IMR-90 (cell line): ENCODE measurements at regions not wholly inside any gene's neighbourhood (a gene's known extent, or its start where the extent isn't known, plus 50 kb on each side); places are given as distances from the start of the nearest gene placed in this dataset.

ENCODE experiments used
- ATAC-seq: fragments of 200-7000 bp; cut with Tn5 transposase; 2 replicates; pipeline ENCODE4 v1.9.1; 2020; ENCODE audit warnings: low read depth, mild to moderate bottlenecking, moderate library complexity
- BruUV-seq: library from RNA; stranded (reverse); fragments of 400-500 nt; replicated peaks from 2 replicates; lab custom pipeline; 2021; lab: Mats Ljungman, UMichigan
- CTCF ChIA-PET: fragments of 300-600 bp; formaldehyde crosslinking; extraction: SDS; loops from one replicate; lab custom pipeline; 2021; ENCODE audit warnings: antibody characterized with exemption; lab: Yijun Ruan, JAX
- POLR2A ChIA-PET: fragments of 300-600 bp; sonication (Branson Sonifier 250); formaldehyde crosslinking; loops from one replicate; lab custom pipeline; 2022; ENCODE audit warnings: antibody characterized with exemption; ENCODE audit not compliant: unreplicated experiment; lab: Charles Lee
- DNase-seq: peaks from one replicate; pipeline ENCODE4 v3.0.0; 2013
- H2AFZ ChIP-seq: replicated peaks from 2 replicates; pipeline ENCODE3; 2013; ENCODE audit warnings: low read length, mild to moderate bottlenecking; ENCODE audit not compliant: poor library complexity
- H2AK5ac ChIP-seq: 2 replicates; pipeline ENCODE4 v1.6.1; 2013; ENCODE audit warnings: low read depth, low read length, inconsistent platforms
- H2AK9ac ChIP-seq: replicated peaks from 2 replicates; pipeline ENCODE3; 2013; ENCODE audit warnings: mild to moderate bottlenecking, low read depth, low read length, moderate library complexity; ENCODE audit not compliant: poor library complexity
- H2BK120ac ChIP-seq: 2 replicates; pipeline ENCODE4 v1.6.1; 2013; ENCODE audit warnings: low read depth, low read length, inconsistent platforms
- H2BK15ac ChIP-seq: 3 replicates; pipeline ENCODE4 v1.6.1; 2013; ENCODE audit warnings: low read depth, low read length, inconsistent platforms
- H2BK20ac ChIP-seq: 2 replicates; pipeline ENCODE4 v1.6.1; 2013; ENCODE audit warnings: low read depth, mild to moderate bottlenecking, inconsistent platforms, low read length, moderate library complexity
- H2BK5ac ChIP-seq: 2 replicates; pipeline ENCODE4 v1.6.1; 2013; ENCODE audit warnings: mild to moderate bottlenecking, low read depth, low read length, inconsistent platforms; ENCODE audit not compliant: poor library complexity, severe bottlenecking
- H3K14ac ChIP-seq: replicated peaks from 2 replicates; pipeline ENCODE4 v1.6.1; 2013; ENCODE audit warnings: low read depth, low read length, inconsistent platforms
- H3K18ac ChIP-seq: 2 replicates; pipeline ENCODE4 v1.6.1; 2013; ENCODE audit warnings: low read depth, low read length, control low read depth
- H3K23ac ChIP-seq: 2 replicates; pipeline ENCODE4 v1.6.1; 2013; ENCODE audit warnings: low read depth, low read length, inconsistent platforms
- H3K27ac ChIP-seq: 2 replicates; pipeline ENCODE4 v1.5.1; 2013; ENCODE audit warnings: mild to moderate bottlenecking, control low read depth, low read length; ENCODE audit not compliant: insufficient read depth
- H3K27me3 ChIP-seq: 2 replicates; pipeline ENCODE4 v1.6.1; 2013; ENCODE audit warnings: low read length; ENCODE audit not compliant: control insufficient read depth, insufficient read depth
- H3K36me3 ChIP-seq: 2 replicates; pipeline ENCODE4 v1.6.1; 2013; ENCODE audit warnings: low read length, mixed read lengths; ENCODE audit not compliant: control insufficient read depth, insufficient read depth
- H3K4ac ChIP-seq: 2 replicates; pipeline ENCODE4 v1.6.1; 2013; ENCODE audit warnings: low read depth, low read length, inconsistent platforms
- H3K4me1 ChIP-seq: 2 replicates; pipeline ENCODE4 v1.6.1; 2013; ENCODE audit warnings: low read length, mixed read lengths; ENCODE audit not compliant: control insufficient read depth, insufficient read depth
- H3K4me2 ChIP-seq: 2 replicates; pipeline ENCODE4 v1.6.1; 2013; ENCODE audit warnings: low read depth, mild to moderate bottlenecking, control low read depth, low read length, moderate library complexity
- H3K4me3 ChIP-seq: 2 replicates; pipeline ENCODE4 v1.5.1; 2013; ENCODE audit warnings: low read depth, mild to moderate bottlenecking, control low read depth, low read length, moderate library complexity; ENCODE audit not compliant: insufficient read depth
- H3K56ac ChIP-seq: 2 replicates; pipeline ENCODE4 v1.6.1; 2013; ENCODE audit warnings: low read length, inconsistent platforms; ENCODE audit not compliant: insufficient read depth; ENCODE audit errors: extremely low read depth
- H3K79me1 ChIP-seq, 2 experiments: 2 replicates each; pipeline ENCODE4 v1.6.1; 2013; ENCODE audit warnings: low read length in 2 of 2, inconsistent platforms in 1 of 2, low read depth in 1 of 2
- H3K9ac ChIP-seq: 2 replicates; pipeline ENCODE4 v1.6.1; 2013; ENCODE audit warnings: low read depth, low read length, control low read depth
- H3K9me1 ChIP-seq: 2 replicates; pipeline ENCODE4 v1.6.1; 2013; ENCODE audit warnings: low read length, inconsistent platforms; ENCODE audit not compliant: insufficient read depth
- H3K9me3 ChIP-seq: 2 replicates; pipeline ENCODE4 v1.6.1; 2013; ENCODE audit warnings: low read length; ENCODE audit not compliant: control insufficient read depth, insufficient read depth
- H4K20me1 ChIP-seq: 2 replicates; pipeline ENCODE4 v1.6.1; 2013; ENCODE audit warnings: low read length, inconsistent platforms; ENCODE audit not compliant: insufficient read depth
- H4K5ac ChIP-seq: 2 replicates; pipeline ENCODE4 v1.6.1; 2013; ENCODE audit warnings: mild to moderate bottlenecking, low read depth, low read length, control low read depth
- H4K8ac ChIP-seq, 2 experiments: 2 replicates each; pipeline ENCODE4 v1.6.1; 2013; ENCODE audit warnings: low read depth in 2 of 2, low read length in 2 of 2, control low read depth in 1 of 2, inconsistent platforms in 1 of 2
- H4K91ac ChIP-seq: 2 replicates; pipeline ENCODE4 v1.6.1; 2013; ENCODE audit warnings: low read depth, low read length, inconsistent platforms; ENCODE audit not compliant: insufficient read depth
- BHLHE40 ChIP-seq: fragments of 150-350 bp; IDR thresholded peaks from 2 replicates; pipeline ENCODE4 v1.6.1; 2016; ENCODE audit warnings: mild to moderate bottlenecking, low read depth, low read length
- CHD1 ChIP-seq: IDR thresholded peaks from 2 replicates; pipeline ENCODE4 v1.6.1; 2012; ENCODE audit warnings: low read depth, low read length, improper control_type of control experiment
- FOS ChIP-seq: fragments of 150-350 bp; IDR thresholded peaks from 2 replicates; pipeline ENCODE4 v1.6.1; 2016; ENCODE audit warnings: low read depth, low read length
- MAFK ChIP-seq: IDR thresholded peaks from 2 replicates; pipeline ENCODE4 v1.6.1; 2012; ENCODE audit warnings: low read depth, low read length, improper control_type of control experiment
- MXI1 ChIP-seq: IDR thresholded peaks from 2 replicates; pipeline ENCODE4 v1.6.1; 2012; ENCODE audit warnings: low read depth, mild to moderate bottlenecking, low read length, moderate library complexity, borderline replicate concordance
- NFE2L2 ChIP-seq: fragments of 150-350 bp; IDR thresholded peaks from 2 replicates; pipeline ENCODE4 v1.6.1; 2016; ENCODE audit warnings: low read depth, mild to moderate bottlenecking, low read length
- POLR2A ChIP-seq: IDR thresholded peaks from 2 replicates; pipeline ENCODE4 v1.6.1; 2012; ENCODE audit warnings: mild to moderate bottlenecking, low read depth, low read length
- RAD21 ChIP-seq: IDR thresholded peaks from 2 replicates; pipeline ENCODE4 v1.6.1; 2012; ENCODE audit warnings: low read length, improper control_type of control experiment
- RCOR1 ChIP-seq: IDR thresholded peaks from 2 replicates; pipeline ENCODE4 v1.6.1; 2012; ENCODE audit warnings: mild to moderate bottlenecking, low read length, improper control_type of control experiment; ENCODE audit not compliant: insufficient replicate concordance
- RFX5 ChIP-seq: IDR thresholded peaks from 2 replicates; pipeline ENCODE4 v1.8.0; 2012; ENCODE audit warnings: low read depth, mild to moderate bottlenecking, low read length, moderate library complexity
- SMC3 ChIP-seq: fragments of 150-350 bp; IDR thresholded peaks from 2 replicates; pipeline ENCODE4 v1.6.1; 2016; ENCODE audit warnings: low read depth, mild to moderate bottlenecking, antibody characterized with exemption, low read length, moderate library complexity
- dilution Hi-C: fragments of 300-500 bp; cut with HindIII; formaldehyde crosslinking; loops from one replicate; pipeline ENCODE4 v1.14.3; 2018; ENCODE audit warnings: low sequenced_read_pairs; ENCODE audit not compliant: unreplicated experiment
- in situ Hi-C: fragments of 300-500 bp; cut with MboI; formaldehyde crosslinking; loops from 3 replicates; pipeline ENCODE4 v1.14.3; 2019; ENCODE audit warnings: low sequenced_read_pairs, inconsistent platforms, mixed read lengths
- intact Hi-C: fragments of 100-400 bp; cut with micrococcal nuclease; formaldehyde crosslinking; loops from 2 replicates; pipeline ENCODE4 v1.10.0; 2022
- TF ChIP-seq, protein P1 (sequence below): fragments of 150-350 bp; IDR thresholded peaks from 2 replicates; pipeline ENCODE4 v1.6.1; 2016; ENCODE audit warnings: low read depth, mild to moderate bottlenecking, low read length, moderate library complexity, borderline replicate concordance

DNA sequence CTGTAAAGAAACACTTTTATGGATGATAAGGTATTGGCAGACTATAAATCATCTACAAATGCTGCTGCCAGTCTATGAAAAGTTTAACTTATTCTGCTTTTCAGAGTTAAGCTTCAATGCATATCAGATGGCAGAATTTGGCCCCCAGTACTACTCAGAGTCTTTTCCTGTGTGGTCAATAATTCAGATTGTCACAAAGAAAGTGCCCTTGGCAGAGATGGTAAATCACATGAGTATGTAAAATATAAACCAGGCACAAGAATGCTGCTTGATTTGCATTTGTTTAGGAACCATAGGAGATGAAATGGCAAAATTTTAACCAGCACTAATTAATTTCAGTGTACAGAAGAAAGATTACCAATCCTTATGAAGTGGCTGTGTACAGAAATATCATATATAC lies 818.3 kb upstream of the POT1 start:
- ATAC-seq (no peak), DNase-seq (no peak)
- no peak overlapping the region for H2AFZ ChIP-seq
- no peak overlapping the region for H2BK5ac ChIP-seq
- H3K4ac ChIP-seq: no peak overlapping the region
- H3K79me1 ChIP-seq: no peaks in the 10 kb centered on the region
- H3K4me1 ChIP-seq: no peaks in the 10 kb centered on the region
- peaks cover 4% of the 10 kb centered on the region; the same call in 1 of the 2 replicates for H3K9me3 ChIP-seq
- H3K18ac ChIP-seq: no peak overlapping the region
- H3K9me1 ChIP-seq: no peaks in the 10 kb centered on the region
- no peak overlapping the region for H3K4me3 ChIP-seq
- in situ Hi-C loops (no loop called here), intact Hi-C loops (no loop called here), dilution Hi-C loops (no loop called here)
- H2BK20ac ChIP-seq: no peak overlapping the region
- H4K5ac ChIP-seq: no peak overlapping the region
- no peak overlapping the region for H2BK120ac ChIP-seq
- no peak overlapping the region for H2AK9ac ChIP-seq
- no peak overlapping the region for H3K27ac ChIP-seq
- no peak overlapping the region for H3K56ac ChIP-seq
- H4K20me1 ChIP-seq: no peaks in the 10 kb centered on the region
- no TSS peak for BruUV-seq
- no peak overlapping the region for H3K4me2 ChIP-seq
- no peak overlapping the region for H4K91ac ChIP-seq
- ChIA-PET POLR2A (no interaction called here), CTCF (no interaction called here)
- H3K23ac ChIP-seq: no peak overlapping the region
- no peaks in the 10 kb centered on the region for H3K27me3 ChIP-seq
- H4K8ac ChIP-seq: no peak overlapping the region
- H2BK15ac ChIP-seq: no peak overlapping the region
- H3K9ac ChIP-seq: no peak overlapping the region
- no peak for TF ChIP-seq SMC3
- TF ChIP-seq, protein P1, sequence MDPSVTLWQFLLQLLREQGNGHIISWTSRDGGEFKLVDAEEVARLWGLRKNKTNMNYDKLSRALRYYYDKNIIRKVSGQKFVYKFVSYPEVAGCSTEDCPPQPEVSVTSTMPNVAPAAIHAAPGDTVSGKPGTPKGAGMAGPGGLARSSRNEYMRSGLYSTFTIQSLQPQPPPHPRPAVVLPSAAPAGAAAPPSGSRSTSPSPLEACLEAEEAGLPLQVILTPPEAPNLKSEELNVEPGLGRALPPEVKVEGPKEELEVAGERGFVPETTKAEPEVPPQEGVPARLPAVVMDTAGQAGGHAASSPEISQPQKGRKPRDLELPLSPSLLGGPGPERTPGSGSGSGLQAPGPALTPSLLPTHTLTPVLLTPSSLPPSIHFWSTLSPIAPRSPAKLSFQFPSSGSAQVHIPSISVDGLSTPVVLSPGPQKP: no peak
- no peak for TF ChIP-seq RFX5
- TF ChIP-seq FOS: no peak
- TF ChIP-seq POLR2A: no peak
- TF ChIP-seq MAFK: no peak
- no peak for TF ChIP-seq NFE2L2
- TF ChIP-seq RAD21: no peak
- no peak for TF ChIP-seq CHD1
- no peak for TF ChIP-seq RCOR1
- TF ChIP-seq BHLHE40: no peak
- no peak for TF ChIP-seq MXI1
- H2AK5ac ChIP-seq: no peak overlapping the region
- H3K14ac ChIP-seq: no peak overlapping the region
- H3K36me3 ChIP-seq: no peaks in the 10 kb centered on the region
